ENCODE measurements at regions not wholly inside any gene's neighbourhood (a gene's known extent, or its start where the extent isn't known, plus 50 kb on each side); places are given as distances from the start of the nearest gene placed in this dataset.

GRCh38 chr2:65660340-65660739 lies 227.9 kb upstream of the SPRED2 start (continued):
- TF ChIP-seq CHD7 (IDR thresholded peaks at IDR 0.05; ENCODE audit: insufficient replicate concordance, low read length) (no peak), CEBPB (IDR thresholded peaks at IDR 0.05; ENCODE audit: low read depth, low read length) (no peak), SUZ12 (IDR thresholded peaks at IDR 0.05; ENCODE audit: low read length) (no peak), SP1 (IDR thresholded peaks at IDR 0.05; ENCODE audit: low read depth, low read length) (no peak), MAFK (IDR thresholded peaks at IDR 0.05; ENCODE audit: low read depth, low read length) (no peak), E2F6 (IDR thresholded peaks at IDR 0.05) (no peak)
